ENCODE measurements at regions not wholly inside any gene's neighbourhood (a gene's known extent, or its start where the extent isn't known, plus 50 kb on each side); places are given as distances from the start of the nearest gene placed in this dataset.

DNA sequence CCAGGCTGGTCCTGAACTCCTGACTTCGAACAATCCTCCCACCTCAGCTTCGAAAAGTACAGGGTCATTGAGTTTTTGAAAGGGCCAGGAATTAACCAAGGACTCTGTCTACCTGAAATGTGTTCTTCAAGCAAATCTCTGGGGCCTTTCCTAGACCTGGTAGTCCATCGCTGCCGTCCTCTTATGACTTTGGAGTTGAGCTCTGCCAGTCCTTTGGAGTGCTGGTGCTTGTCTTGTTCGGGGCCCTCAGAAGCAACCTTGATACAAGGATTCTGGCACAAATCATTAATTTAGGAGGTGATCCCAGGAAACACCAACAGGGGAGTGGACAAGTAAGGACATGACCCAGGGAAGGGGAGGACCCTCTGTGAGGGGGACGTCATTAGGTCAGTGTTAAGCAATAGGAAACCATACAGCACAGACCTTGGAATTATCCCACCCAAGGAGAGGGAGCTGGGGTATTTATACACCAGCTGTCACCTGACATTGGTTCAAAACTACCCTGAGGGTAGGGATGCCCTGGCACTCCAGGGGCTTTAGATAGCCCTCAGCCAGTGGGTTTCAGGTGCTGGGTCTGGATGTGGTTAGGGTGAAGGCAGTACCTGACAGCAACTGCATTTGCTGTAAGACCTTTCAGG is 187.2 kb downstream of the FOXL1 start:
- DNase-seq (ENCODE audit: extremely low read depth, low read depth): no peak

DNA sequence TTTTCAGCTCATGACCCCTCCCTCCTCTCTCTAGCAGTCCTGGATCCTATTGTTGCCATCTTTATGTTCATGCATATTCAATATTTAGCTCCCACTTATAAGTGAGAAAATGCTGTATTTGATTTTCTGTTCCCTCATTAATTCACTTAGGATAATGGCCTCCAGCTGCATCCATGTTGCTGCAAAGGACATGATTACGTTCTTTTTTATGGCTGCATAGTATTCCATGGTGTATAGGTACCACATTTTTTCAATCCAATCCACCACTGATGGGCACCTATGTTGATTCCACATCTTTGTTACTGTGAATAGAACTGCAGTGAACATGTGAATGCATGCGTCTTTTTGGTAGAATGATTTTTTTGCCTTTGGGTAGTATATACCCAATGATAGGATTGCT is 188.4 kb downstream of the FOXL1 start:
- no peak for DNase-seq (ENCODE audit: extremely low read depth, low read depth)

DNA sequence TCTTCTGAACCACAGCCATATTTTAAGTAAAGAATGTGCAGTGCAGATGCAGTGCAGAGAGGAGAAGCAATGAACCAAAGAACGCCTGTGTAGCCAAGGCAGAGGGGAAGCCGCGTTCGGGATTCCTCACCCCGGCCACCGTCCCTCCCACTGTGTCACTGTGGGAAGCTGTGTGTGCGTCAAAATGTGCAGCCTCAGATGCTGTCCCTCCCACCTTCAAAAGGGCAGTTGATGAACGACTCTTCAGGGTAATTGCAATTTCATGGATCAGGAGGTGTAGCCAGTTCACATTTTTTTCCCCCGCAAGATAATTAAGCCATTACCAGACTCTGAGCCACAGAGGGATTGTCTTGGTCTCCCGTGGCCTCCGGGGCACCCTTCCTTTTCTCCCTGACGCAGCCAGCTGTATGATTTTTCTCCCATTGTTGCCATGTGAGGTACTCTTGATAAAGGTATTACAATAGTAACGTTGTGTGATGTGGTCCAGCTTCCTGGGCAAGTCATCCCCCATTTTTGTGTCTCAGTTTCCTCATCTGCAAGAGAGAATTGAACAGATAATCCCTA is 190.0 kb downstream of the FOXL1 start:
- no peak for DNase-seq (ENCODE audit: extremely low read depth, low read depth)

DNA sequence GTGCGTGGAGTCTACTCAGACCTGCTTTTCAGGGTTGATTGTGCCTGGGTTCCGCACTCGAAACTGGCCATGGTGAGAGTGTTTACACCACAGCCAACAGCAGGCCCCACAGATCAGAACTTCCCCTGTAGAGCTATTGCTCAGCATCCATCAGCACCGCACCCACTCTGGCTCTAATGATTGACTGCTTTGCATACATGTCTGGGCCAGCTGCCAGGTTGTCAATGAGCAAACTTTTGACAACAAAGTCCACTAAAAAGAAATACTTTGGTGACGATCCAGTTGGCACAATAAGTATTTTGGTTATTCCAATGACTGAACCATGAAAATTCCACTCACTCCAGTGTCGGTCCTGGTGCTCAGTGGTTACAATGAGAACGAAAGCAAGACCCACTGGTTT is 190.7 kb downstream of the FOXL1 start:
- no peak for DNase-seq (ENCODE audit: extremely low read depth, low read depth)

- DNase-seq (ENCODE audit: extremely low read depth, low read depth): no peak
These were observed 193.4 kb downstream of the FOXL1 start for GRCh38 chr16:86771506-86772460.

DNA sequence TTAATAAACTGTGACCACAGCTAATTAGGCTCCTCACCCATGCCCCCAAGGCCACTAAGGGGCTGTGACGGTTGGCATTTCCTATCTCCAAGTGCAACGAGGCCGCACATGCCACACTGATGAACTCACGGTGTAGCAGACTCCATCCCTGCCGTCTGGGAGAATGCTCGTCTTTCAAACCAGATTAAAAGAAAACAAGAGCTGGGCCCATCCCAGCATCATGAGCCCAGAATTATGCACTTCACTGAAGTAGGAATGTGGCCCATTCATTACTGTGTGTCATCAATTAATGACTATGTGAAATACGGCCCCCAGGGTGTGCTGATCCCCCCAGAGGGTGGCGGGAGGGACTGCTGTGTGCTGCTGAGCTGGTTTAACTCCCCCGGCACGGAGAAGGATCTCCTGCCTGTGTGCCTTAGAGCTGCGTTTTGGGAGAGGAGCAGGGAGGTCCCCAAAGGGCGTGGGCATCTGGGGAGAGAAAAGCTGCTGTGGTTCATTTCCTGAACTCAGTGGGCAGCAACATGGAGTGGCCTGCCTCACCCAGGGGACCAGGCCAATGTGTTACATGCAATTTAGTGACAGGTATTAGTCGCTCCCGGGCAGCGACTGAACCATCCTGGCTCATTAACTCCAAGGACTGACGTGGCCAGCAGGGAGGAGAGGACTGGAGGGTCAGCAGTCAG is 194.5 kb downstream of the FOXL1 start:
- DNase-seq (ENCODE audit: extremely low read depth, low read depth): no peak

GRCh38 chr16:86773354-86773715 is 195.0 kb downstream of the FOXL1 start:
- no peak for DNase-seq (ENCODE audit: extremely low read depth, low read depth)

- no peak for DNase-seq (ENCODE audit: extremely low read depth, low read depth)
These were observed 196.6 kb downstream of the FOXL1 start for GRCh38 chr16:86774931-86775330.

- DNase-seq (ENCODE audit: extremely low read depth, low read depth): no peak
These were observed 197.2 kb downstream of the FOXL1 start for GRCh38 chr16:86775511-86775921.

DNA sequence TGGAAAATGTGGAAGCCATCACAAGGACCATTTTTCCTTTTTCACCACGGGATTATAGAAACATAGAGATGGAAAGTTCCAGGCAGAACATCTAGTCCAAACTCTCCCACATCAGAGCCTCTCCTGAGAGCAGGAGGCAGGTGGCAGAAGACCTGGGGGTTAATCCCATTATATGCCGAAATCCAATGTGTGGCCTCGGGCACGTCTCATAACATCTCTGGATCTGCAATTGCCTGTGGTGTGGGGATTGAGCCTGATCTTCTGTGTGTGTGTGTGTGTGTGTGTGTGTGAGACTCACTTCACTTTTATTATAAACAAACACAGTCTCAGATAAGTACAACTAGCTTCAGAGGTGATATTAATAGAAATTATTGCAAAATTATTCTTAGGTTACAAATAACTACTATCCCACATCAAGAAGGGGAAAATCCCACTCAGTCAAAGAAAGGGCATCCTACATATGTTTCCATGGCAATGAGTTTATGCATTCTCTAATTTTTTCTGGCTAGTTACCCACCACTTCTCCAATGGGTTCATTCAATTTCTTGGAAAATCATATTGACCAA is 199.1 kb downstream of the FOXL1 start:
- DNase-seq (ENCODE audit: extremely low read depth, low read depth): no peak

GRCh38 chr16:86778108-86778745 is 199.9 kb downstream of the FOXL1 start:
- DNase-seq (ENCODE audit: extremely low read depth, low read depth): no peak

- no peak for DNase-seq (ENCODE audit: extremely low read depth, low read depth)
These were observed 200.6 kb downstream of the FOXL1 start for GRCh38 chr16:86778978-86779377.

DNA sequence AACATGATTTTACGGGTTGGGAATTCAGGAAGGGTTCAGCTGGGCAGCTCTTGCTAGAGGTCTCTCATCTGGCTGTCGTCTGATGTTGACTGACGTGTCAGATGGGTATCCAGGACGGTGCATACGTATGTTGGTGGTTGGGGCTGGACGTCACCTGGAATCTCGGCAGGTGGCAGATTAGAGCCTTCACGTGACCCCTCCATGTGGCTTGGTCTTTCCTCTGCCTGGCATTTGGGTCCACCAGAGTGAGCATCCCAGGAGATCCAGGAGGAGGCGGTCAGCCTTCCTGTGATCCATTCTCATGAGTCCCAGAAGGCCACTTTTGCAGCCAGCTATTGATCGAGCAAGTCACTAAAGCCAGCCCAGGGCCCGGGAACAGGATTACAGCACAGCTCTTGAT is 202.7 kb downstream of the FOXL1 start:
- no peak for DNase-seq (ENCODE audit: extremely low read depth, low read depth)

DNA sequence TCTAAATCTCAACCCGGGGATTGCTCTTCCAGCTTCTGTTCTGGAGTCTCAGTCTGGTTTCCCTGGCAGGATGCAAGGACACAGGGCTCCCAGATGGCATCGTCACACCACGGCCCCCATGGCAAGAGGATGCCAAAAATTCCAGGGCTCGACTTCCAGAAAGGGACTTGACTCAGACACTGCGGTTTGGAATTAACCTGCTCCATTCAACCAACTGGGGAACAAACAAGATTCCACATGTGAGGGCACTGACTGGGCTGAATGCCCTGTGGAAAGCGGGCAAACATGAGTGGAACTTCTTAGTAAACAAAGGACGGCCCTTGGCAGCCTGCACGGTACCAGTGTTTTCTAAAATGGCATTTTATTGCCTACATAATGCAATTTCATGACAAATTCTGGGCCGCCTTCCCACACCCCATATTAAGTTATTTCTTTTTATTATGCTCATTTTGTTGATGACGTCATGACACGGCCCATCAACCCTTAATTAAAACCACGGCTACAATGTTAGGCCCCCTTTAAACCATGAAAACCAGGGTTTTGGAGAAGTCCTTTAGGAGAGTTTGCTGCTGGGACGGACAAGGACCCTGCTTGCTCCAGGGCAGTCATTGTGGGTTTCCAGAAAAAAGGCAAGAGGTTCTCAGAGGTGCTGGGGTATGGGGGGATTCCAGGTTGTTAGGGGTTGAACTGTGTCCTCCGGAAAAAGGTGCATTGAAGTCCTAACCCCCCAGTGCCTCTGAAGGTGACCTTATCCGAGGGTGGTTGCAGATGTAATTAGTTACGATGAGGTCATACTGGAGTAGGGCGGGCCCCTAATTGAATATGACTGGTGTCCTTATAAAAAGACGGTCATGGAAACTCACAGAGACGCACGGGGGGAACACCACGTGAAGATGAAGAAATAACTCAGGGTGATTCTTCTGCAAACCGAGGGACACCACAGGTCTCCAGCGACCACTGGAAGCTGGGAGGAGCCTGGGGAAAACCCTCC is 205.6 kb downstream of the FOXL1 start:
- DNase-seq (ENCODE audit: extremely low read depth, low read depth): no peak

- no peak for DNase-seq (ENCODE audit: extremely low read depth, low read depth)
These were observed 208.0 kb downstream of the FOXL1 start for GRCh38 chr16:86786338-86786737.

DNA sequence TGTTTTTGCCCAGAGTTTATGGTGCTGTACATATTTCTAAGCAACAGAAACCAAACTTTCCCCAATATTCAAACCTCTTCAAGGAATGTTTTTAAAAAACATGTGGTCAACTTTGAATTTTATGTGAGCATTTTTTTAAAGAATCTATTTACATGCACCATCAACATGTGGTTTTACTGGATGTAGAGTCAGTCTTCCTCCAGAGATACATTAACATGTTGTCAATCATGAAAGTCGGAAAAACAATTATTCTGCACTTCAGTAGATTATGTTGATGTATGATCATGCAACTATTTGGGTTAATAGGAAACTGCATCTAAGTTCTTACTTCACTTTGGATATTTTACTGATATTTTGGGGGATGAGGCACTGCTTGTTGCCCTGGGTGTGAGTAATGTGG is 208.6 kb downstream of the FOXL1 start:
- DNase-seq (ENCODE audit: extremely low read depth, low read depth): no peak

GRCh38 chr16:86787538-86787937 is 209.2 kb downstream of the FOXL1 start:
- DNase-seq (ENCODE audit: extremely low read depth, low read depth): no peak

- DNase-seq (ENCODE audit: extremely low read depth, low read depth): no peak
These were observed 211.3 kb downstream of the FOXL1 start for GRCh38 chr16:86789621-86790051.
